ENCODE measurements at regions not wholly inside any gene's neighbourhood (a gene's known extent, or its start where the extent isn't known, plus 50 kb on each side); places are given as distances from the start of the nearest gene placed in this dataset.

DNA sequence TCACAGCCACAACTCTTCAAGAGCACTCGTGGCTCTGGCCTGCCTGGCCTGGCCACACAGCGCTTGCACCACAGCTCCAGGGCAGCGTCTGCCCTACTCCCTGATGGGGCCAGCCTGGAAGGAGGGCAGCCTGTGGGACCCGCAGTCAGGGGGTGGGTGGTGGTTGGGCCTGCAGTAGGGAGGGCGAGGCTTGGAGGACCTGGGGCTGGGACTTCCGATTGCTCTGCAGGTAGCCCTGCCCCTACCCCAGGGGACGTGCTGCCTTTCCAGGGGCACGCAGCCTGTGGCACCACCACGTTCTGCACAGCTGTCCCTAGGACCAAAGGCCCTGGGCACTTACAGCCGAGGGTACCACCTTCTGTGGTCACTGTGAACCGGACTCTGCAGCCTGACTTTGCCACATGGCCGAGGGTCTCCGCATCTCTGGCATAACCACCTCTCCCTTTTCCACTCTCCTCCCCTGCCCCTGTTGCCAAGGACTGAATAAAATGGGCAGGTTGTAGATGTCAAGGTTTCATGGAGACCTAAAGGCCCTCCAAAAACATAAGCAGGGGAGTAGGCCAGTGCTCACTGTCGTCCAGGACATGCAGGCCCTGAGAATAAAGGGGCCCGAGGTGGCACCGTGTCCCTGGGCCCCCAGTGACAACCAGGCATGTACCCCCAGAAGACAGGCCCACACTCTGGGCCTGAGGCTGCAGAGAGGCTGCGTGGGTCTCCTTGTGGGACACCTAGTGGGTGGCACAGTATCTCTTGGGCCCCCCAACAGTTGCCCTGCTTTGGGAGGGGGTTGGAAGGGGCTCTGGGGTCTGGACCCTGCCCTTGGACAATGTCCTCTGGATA is 87.3 kb downstream of the INHBB start:
- Histone ChIP-seq H3K23ac (ENCODE audit: low read length in 2 of 2) (no peak overlapping the region), H3K4me3 (ENCODE audit: insufficient read depth in 1 of 2, low read depth in 1 of 2, low read length in 2 of 2) (no peak overlapping the region), H2BK5ac (ENCODE audit: low read depth, low read length, poor library complexity, severe bottlenecking) (no peak overlapping the region), H3K9me3 (ENCODE audit: control insufficient read depth, low read length) (no peaks in the 10 kb centered on the region), H3K79me1 (replicated peaks; ENCODE audit: low read length, poor library complexity, severe bottlenecking) (no peaks in the 10 kb centered on the region), H4K8ac (ENCODE audit: low read length) (no peak overlapping the region), H3K27me3 (ENCODE audit: control insufficient read depth in 1 of 2, insufficient read depth in 1 of 2, low read length in 2 of 2) (peaks cover 21 to 77% of the 10 kb centered on the region in 2 experiments), H4K91ac (ENCODE audit: low read length) (no peak overlapping the region), H3K27ac (ENCODE audit: low read length, poor library complexity, severe bottlenecking) (no peak overlapping the region), H2BK12ac (ENCODE audit: low read length in 2 of 2) (no peak overlapping the region), H3K9ac (ENCODE audit: low read length) (no peak overlapping the region), H3K4me1 (ENCODE audit: control insufficient read depth, insufficient read depth, low read depth, low read length) (no peaks in the 10 kb centered on the region), H2AFZ (ENCODE audit: low read depth, low read length) (no peak overlapping the region), H3K36me3 (ENCODE audit: control insufficient read depth in 1 of 2, insufficient read depth in 2 of 2, low read depth in 1 of 2, low read length in 2 of 2) (no peaks in the 10 kb centered on the region), H3K14ac (ENCODE audit: low read length in 2 of 2) (no peak overlapping the region), H3K4me2 (ENCODE audit: low read length, poor library complexity, severe bottlenecking) (no peak overlapping the region), H3K18ac (ENCODE audit: low read depth in 1 of 2, low read length in 2 of 2) (no peak overlapping the region), H2BK15ac (ENCODE audit: low read depth, poor library complexity, severe bottlenecking) (no peak overlapping the region), H2AK5ac (ENCODE audit: low read length, severe bottlenecking) (no peak overlapping the region), H3K4ac (ENCODE audit: low read depth in 1 of 2, low read length in 2 of 2) (no peak overlapping the region), H2BK120ac (ENCODE audit: low read depth, low read length) (no peak overlapping the region)
- no peak for DNase-seq
- WGBS, result 82% methylated on average over 15 of the region's 17 CpGs

DNA sequence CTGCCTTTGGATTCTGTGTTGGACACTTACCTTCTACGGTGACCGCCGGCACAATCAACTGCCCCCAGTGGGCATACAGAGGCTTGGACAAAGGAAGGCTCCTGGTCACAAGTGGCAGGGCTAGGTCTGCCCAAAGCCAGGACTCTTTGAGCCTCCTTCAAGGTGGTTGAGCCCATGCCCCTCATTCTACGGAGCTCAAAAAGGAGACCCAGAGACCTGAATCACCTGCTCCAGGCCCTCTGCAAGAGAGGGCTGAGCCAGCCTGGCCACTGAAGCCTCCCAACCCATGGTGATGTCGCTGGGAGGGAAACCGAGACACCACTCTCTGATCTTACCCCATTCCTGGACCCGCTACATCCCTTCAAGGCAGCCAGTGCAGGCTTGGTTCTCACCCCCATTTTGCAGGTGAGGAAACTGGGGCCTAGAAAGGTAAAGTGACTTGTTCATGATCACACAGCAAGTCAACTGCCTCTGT is 87.9 kb downstream of the INHBB start:
- Histone ChIP-seq H2BK15ac (ENCODE audit: low read depth, poor library complexity, severe bottlenecking) (no peak overlapping the region), H3K14ac (ENCODE audit: low read length in 2 of 2) (no peak overlapping the region), H3K4me2 (ENCODE audit: low read length, poor library complexity, severe bottlenecking) (no peak overlapping the region), H3K4me3 (ENCODE audit: insufficient read depth in 1 of 2, low read depth in 1 of 2, low read length in 2 of 2) (no peak overlapping the region), H2AK5ac (ENCODE audit: low read length, severe bottlenecking) (no peak overlapping the region), H2BK5ac (ENCODE audit: low read depth, low read length, poor library complexity, severe bottlenecking) (no peak overlapping the region), H4K91ac (ENCODE audit: low read length) (no peak overlapping the region), H2BK12ac (ENCODE audit: low read length in 2 of 2) (no peak overlapping the region), H2AFZ (ENCODE audit: low read depth, low read length) (no peak overlapping the region), H3K27me3 (ENCODE audit: control insufficient read depth in 1 of 2, insufficient read depth in 1 of 2, low read length in 2 of 2) (peaks cover 21 to 82% of the 10 kb centered on the region in 2 experiments), H3K23ac (ENCODE audit: low read length in 2 of 2) (no peak overlapping the region), H3K18ac (ENCODE audit: low read depth in 1 of 2, low read length in 2 of 2) (no peak overlapping the region), H3K9me3 (ENCODE audit: control insufficient read depth, low read length) (no peaks in the 10 kb centered on the region), H3K36me3 (ENCODE audit: control insufficient read depth in 1 of 2, insufficient read depth in 2 of 2, low read depth in 1 of 2, low read length in 2 of 2) (no peaks in the 10 kb centered on the region), H4K8ac (ENCODE audit: low read length) (no peak overlapping the region), H3K4ac (ENCODE audit: low read depth in 1 of 2, low read length in 2 of 2) (no peak overlapping the region), H3K4me1 (ENCODE audit: control insufficient read depth, insufficient read depth, low read depth, low read length) (no peaks in the 10 kb centered on the region), H3K9ac (ENCODE audit: low read length) (no peak overlapping the region), H2BK120ac (ENCODE audit: low read depth, low read length) (no peak overlapping the region), H3K27ac (ENCODE audit: low read length, poor library complexity, severe bottlenecking) (no peak overlapping the region), H3K79me1 (replicated peaks; ENCODE audit: low read length, poor library complexity, severe bottlenecking) (no peaks in the 10 kb centered on the region)
- 94% methylated on average over 7 of the region's 7 CpGs for WGBS
- no peak for DNase-seq

DNA sequence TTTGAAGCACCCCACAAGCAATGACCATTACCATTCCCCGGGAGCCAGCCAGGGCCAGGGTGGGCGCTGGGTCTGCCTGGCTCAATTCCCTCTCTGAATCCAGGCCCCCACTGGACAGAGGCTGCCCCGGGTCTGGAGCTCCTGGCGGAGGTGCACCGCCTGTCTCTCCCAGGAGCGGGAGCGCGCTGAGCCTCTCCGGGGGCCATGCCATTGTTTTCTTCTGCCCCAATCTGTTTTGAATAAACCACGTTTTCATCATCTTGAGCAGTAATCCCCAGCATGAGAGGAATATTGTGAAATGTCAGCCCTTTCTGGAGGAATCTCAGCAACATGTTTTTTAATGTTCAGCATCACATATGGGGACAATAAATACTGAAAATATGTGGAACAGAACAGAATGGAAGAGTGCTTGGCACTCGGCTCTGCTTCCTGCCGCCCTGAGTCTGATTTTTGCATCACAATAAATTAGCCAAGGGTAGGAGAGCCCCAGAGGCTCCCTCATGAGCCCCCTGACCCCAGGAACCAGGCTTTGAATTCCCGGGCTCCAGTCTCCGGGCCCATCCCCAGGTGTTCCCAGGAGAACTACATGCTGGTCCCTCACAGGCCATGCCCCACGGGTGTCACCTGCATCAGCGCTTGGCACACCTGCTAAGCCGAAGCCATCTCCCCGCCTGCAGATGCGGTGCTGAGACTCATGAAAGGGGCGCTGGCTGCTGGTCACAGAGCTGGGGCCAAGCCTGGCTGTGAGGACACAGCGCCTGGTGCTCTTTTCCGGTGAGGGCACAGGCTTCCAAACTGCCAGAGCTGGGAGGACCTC is 88.8 kb downstream of the INHBB start:
- no peak overlapping the region for H3K27ac ChIP-seq (ENCODE audit: low read length, poor library complexity, severe bottlenecking)
- H3K79me1 ChIP-seq (replicated peaks; ENCODE audit: low read length, poor library complexity, severe bottlenecking), result no peaks in the 10 kb centered on the region
- H3K36me3 ChIP-seq (ENCODE audit: control insufficient read depth in 1 of 2, insufficient read depth in 2 of 2, low read depth in 1 of 2, low read length in 2 of 2), result no peaks in the 10 kb centered on the region
- H2BK15ac ChIP-seq (ENCODE audit: low read depth, poor library complexity, severe bottlenecking), result no peak overlapping the region
- H3K27me3 ChIP-seq (ENCODE audit: control insufficient read depth in 1 of 2, insufficient read depth in 1 of 2, low read length in 2 of 2), result peaks cover 18 to 81% of the 10 kb centered on the region in 2 experiments
- no peak overlapping the region for H3K4me2 ChIP-seq (ENCODE audit: low read length, poor library complexity, severe bottlenecking)
- no peak overlapping the region for H4K91ac ChIP-seq (ENCODE audit: low read length)
- no peaks in the 10 kb centered on the region for H3K4me1 ChIP-seq (ENCODE audit: control insufficient read depth, insufficient read depth, low read depth, low read length)
- H3K4ac ChIP-seq (ENCODE audit: low read depth in 1 of 2, low read length in 2 of 2), result no peak overlapping the region
- H3K9ac ChIP-seq (ENCODE audit: low read length), result no peak overlapping the region
- H3K14ac ChIP-seq (ENCODE audit: low read length in 2 of 2), result no peak overlapping the region
- WGBS, result 79% methylated on average over 21 of the region's 22 CpGs
- H3K23ac ChIP-seq (ENCODE audit: low read length in 2 of 2), result no peak overlapping the region
- H2AFZ ChIP-seq (ENCODE audit: low read depth, low read length), result no peak overlapping the region
- no peaks in the 10 kb centered on the region for H3K9me3 ChIP-seq (ENCODE audit: control insufficient read depth, low read length)
- H3K4me3 ChIP-seq (ENCODE audit: insufficient read depth in 1 of 2, low read depth in 1 of 2, low read length in 2 of 2), result no peak overlapping the region
- H2AK5ac ChIP-seq (ENCODE audit: low read length, severe bottlenecking), result no peak overlapping the region
- H4K8ac ChIP-seq (ENCODE audit: low read length), result no peak overlapping the region
- H2BK5ac ChIP-seq (ENCODE audit: low read depth, low read length, poor library complexity, severe bottlenecking), result no peak overlapping the region
- H3K18ac ChIP-seq (ENCODE audit: low read depth in 1 of 2, low read length in 2 of 2), result no peak overlapping the region
- no peak overlapping the region for H2BK12ac ChIP-seq (ENCODE audit: low read length in 2 of 2)
- H2BK120ac ChIP-seq (ENCODE audit: low read depth, low read length), result no peak overlapping the region
- DNase-seq, result no peak

Measured in mesenchymal stem cell (in vitro differentiated cells and primary cell).